ENCODE measurements at regions not wholly inside any gene's neighbourhood (a gene's known extent, or its start where the extent isn't known, plus 50 kb on each side); places are given as distances from the start of the nearest gene placed in this dataset.

- TF ChIP-seq XRCC4 (IDR thresholded peaks at IDR 0.05; ENCODE audit: extremely low read depth, insufficient read depth, insufficient read length) (no peak), EZH2 (IDR thresholded peaks at IDR 0.05; ENCODE audit: borderline replicate concordance, low read depth, low read length) (no peak), KLF16 (IDR thresholded peaks at IDR 0.05) (no peak), JUN (IDR thresholded peaks at IDR 0.05; ENCODE audit: borderline replicate concordance, low read depth, low read length) (no peak), JUN (CRISPR knock-in tag; IDR thresholded peaks at IDR 0.05; ENCODE audit: borderline replicate concordance) (no peak), CBFA2T2 (conservative IDR thresholded peaks at IDR 0.05) (no peak), MIER1 (IDR thresholded peaks at IDR 0.05; ENCODE audit: low read depth) (no peak), EHMT2 (IDR thresholded peaks at IDR 0.05) (no peak), TEAD2 (tag; IDR thresholded peaks at IDR 0.05) (no peak), CREB1 (IDR thresholded peaks at IDR 0.05) (no peak), CREB1 (CRISPR knock-in tag; IDR thresholded peaks at IDR 0.05) (no peak), POLR2A (conservative IDR thresholded peaks at IDR 0.05) (no peak)
These were observed 467.3 kb downstream of the C6orf118 start for GRCh38 chr6:164842085-164842484.

Data from K562 (cell line).